Bronchial epithelial cell (primary cell): ENCODE measurements at regions not wholly inside any gene's neighbourhood (a gene's known extent, or its start where the extent isn't known, plus 50 kb on each side); places are given as distances from the start of the nearest gene placed in this dataset.

ENCODE experiments used
- DNase-seq: peaks from one replicate; pipeline ENCODE4 v3.0.0-alpha.2; 2010; ENCODE audit warnings: low read depth
- FAIRE-seq: peaks from 2 replicates; lab custom pipeline; 2011; peaks lifted over from hg19 to GRCh38; lab: Jason Lieb, UNC
- H3K27me3 ChIP-seq: 2 replicates; pipeline ENCODE4 v1.5.1; 2011; ENCODE audit warnings: low read length; ENCODE audit not compliant: control insufficient read depth, insufficient read depth
- H3K36me3 ChIP-seq: 2 replicates; pipeline ENCODE4 v1.5.1; 2011; ENCODE audit warnings: low read length; ENCODE audit not compliant: control insufficient read depth, insufficient read depth
- H3K4me3 ChIP-seq: 2 replicates; pipeline ENCODE4 v1.5.1; 2011; ENCODE audit warnings: mild to moderate bottlenecking, low read depth, low read length, control low read depth
- CTCF ChIP-seq: IDR thresholded peaks from 2 replicates; pipeline ENCODE4 v1.5.1; 2011; ENCODE audit warnings: mild to moderate bottlenecking, moderate library complexity, low read length, control low read depth, inconsistent platforms; ENCODE audit not compliant: insufficient read depth, severe bottlenecking

- FAIRE-seq (no peak), DNase-seq (no peak)
- TF ChIP-seq CTCF = no peak
- Histone ChIP-seq H3K27me3 (no peaks in the 10 kb centered on the region), H3K36me3 (no peaks in the 10 kb centered on the region), H3K4me3 (no peak overlapping the region)
These were observed 283.4 kb upstream of the ATP2B1 start for GRCh38 chr12:89991807-89992590.

- H3K4me3 ChIP-seq = no peak overlapping the region
- no peak for TF ChIP-seq CTCF
- no peak for FAIRE-seq
- H3K36me3 ChIP-seq = no peaks in the 10 kb centered on the region
- DNase-seq = no peak
- H3K27me3 ChIP-seq = no peaks in the 10 kb centered on the region
These were observed 279.7 kb upstream of the ATP2B1 start for GRCh38 chr12:89988188-89988915.

- Histone ChIP-seq H3K4me3 (no peak overlapping the region), H3K27me3 (no peaks in the 10 kb centered on the region), H3K36me3 (no peaks in the 10 kb centered on the region)
- no peak for FAIRE-seq
- no peak for TF ChIP-seq CTCF
- no peak for DNase-seq
These were observed 277.3 kb upstream of the ATP2B1 start for GRCh38 chr12:89985935-89986334.

DNA sequence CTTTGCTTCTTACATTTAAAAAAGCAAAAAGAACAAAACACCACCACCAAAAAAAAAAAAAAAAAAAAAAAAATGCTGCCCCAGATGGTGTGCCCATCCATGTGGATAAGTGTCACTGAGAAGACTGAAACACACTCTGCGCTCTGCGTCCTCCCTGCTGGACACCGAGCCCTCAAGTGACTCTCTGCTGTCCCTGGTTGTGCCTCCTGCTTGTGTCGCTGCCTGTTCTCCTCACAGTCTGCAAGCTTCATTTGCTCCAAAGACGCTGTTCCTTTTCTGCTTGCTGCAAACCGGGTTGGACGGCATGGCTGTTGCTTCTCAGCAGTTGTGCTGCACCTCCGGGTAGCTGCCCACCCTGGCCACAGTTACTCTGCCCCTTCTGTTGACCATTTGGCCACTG lies 276.2 kb upstream of the ATP2B1 start:
- FAIRE-seq (no peak), DNase-seq (no peak)
- no peak for TF ChIP-seq CTCF
- no peaks in the 10 kb centered on the region for H3K36me3 ChIP-seq
- no peak overlapping the region for H3K4me3 ChIP-seq
- no peaks in the 10 kb centered on the region for H3K27me3 ChIP-seq

DNA sequence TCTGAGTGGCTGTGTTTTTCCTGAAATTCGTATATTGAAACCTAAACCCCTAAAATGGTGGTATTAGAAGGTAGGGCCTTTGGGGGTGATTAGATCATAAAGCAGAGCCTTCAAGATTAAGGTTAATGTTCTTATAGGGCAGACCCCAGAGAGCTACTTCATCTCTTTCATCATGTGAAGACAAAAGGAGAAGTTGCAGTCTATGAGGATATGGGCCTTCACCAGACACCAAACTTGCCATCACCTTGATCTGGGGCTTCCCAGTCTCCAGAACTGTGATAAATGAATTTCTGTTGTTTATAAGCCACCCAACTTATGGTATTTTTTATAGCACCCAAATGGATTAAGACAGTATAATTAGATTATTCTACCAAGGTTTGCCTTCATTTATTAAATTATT lies 275.0 kb upstream of the ATP2B1 start:
- FAIRE-seq (no peak), DNase-seq (no peak)
- no peaks in the 10 kb centered on the region for H3K36me3 ChIP-seq
- no peak overlapping the region for H3K4me3 ChIP-seq
- no peaks in the 10 kb centered on the region for H3K27me3 ChIP-seq
- TF ChIP-seq CTCF = no peak
